ENCODE measurements at regions not wholly inside any gene's neighbourhood (a gene's known extent, or its start where the extent isn't known, plus 50 kb on each side); places are given as distances from the start of the nearest gene placed in this dataset.
A peak's percentile ranks its signal among the peaks of the same experiment; 100 is the strongest.

DNA sequence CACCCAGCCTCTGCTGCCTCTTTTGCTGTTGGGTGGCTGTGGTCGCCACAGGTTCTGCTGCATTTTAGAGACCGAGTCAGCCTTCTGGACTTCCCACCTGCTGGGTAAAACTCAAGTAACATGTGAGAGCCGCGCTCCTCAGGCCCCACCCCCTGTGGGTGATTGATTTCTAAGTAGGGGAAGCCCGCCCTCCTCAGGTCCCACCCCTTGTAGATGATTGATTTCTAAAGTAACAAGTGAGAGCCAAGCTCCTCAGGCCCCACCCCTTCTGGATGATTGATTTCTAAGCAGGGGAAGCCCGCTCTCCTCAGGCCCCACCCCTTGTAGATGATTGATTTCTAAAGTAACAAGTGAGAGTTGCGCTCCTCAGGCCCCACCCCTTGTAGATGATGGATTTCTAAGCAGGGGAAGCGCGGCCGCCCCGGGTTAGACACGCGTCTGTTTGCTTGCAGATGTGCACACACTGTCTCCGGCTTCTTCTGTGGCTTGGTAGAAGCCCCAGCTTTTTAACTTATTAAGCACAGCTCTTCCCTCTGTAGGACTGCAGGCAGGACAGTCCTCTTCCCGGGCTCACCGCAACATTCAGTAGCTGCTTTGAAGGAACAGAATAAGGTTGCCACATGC, 83.4 kb downstream of the FAM43A start:
- peak; percentile 71 to 85 for DNase-seq (ENCODE audit: low read depth in 2 of 2)

DNA sequence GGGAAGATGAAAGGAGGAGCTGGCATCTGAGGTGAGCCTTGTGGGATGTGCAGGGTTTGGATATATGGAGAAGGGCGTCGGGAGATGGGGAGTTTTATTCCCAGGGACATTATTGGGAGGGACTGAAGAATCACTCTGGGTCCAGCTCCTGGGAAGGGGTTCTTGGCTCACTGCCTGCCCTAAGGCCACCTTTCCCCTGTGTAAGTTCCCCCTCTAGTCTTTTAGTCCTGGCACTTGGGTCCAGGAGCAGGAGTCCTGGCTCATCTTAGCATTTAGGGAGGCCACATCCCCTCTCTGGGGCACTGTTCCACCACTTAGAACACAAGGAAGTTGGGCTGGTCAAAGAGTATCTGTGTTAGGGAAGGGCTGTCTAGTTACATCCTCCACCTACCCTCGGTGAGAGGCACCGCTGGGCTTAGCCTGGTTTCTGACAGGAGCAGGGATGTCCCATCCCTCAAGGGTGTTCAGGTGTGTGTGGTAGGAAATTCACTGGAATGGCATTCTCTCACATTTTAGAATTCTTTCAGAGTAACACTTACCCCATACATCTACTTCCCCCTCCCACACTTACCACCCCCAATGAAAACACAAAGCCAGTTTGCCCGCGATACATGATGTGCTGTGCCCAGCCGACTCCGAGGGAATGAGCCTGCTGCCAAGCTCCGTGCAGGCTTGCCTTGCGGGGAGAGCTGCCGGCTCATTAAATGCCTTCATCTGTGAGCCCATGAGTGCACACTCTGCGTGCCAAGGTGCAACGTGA, 86.7 kb downstream of the FAM43A start:
- DNase-seq (ENCODE audit: low read depth in 2 of 2): no peak

DNA sequence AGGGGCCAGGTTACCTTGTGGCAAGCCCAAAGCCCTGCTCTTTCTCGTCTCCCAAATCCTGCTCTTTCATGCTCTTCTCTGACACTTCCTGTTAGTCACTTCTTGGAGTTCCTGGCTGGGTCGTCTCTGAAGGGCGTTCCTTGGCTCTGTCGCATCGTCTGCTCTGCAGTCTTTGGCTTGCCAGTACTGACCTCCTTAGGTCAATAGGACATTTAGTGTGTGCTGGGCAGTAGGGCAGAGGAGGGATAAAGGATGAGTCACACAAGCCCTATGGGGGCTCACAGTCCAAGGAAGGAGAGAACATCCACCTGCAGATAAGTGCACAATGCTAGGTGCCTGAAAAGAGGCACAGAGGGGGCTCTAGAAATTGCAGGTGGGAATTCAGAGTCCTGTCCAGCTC, 87.5 kb downstream of the FAM43A start:
- no peak for DNase-seq (ENCODE audit: low read depth in 2 of 2)

DNA sequence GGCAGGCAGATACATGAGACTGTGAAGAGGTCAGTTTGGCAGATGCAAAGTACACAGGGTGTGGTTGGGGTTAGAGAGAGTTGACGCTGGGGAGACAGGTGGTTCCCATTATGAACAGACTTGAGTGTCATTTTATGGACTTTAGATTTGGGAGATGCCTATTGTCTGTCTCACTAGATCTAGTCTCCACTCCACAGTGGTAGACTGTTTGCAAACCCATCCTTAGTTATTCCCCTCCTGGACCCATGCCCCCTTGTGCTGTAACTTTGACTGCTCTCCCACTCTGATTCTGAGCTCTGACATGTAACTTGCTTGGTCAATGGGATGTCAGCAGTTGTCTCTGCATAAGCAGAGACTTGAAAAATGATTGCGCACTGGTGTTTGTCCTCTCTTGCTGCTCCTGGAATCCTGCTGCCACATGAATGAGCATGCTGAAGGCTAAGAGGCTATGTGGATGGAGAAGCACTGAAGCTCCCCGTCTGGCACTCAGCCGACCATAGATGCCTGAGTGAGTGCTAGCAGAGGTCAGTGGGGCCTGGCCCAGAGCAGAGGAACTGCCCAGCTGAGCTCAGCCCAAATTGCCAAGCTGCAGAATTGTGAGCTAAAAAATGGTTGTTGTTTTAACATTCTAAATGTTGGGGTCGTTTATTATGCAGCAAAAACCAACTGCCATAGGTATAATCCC, 88.2 kb downstream of the FAM43A start:
- DNase-seq (ENCODE audit: low read depth in 2 of 2): no peak

DNA sequence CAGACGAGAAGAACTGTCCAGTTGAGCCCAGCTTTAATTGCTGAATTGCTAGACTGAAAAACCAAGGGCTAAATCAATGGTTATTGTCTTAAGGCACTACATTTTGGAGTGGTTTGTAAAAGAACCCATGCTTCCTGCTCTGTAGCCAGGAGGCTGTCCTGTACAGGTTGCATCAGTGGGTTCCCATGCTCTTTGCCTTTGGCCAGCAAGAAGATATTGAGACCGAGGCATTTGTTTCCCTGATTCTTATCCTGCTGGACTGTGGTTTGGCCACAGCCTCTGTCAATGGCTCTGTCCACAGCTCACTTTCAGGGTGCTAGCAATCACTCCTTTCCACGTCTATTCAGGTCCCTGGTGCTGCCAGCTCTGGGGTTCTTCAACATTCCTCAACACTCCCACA, 89.6 kb downstream of the FAM43A start:
- DNase-seq (ENCODE audit: low read depth in 2 of 2): no peak

DNA sequence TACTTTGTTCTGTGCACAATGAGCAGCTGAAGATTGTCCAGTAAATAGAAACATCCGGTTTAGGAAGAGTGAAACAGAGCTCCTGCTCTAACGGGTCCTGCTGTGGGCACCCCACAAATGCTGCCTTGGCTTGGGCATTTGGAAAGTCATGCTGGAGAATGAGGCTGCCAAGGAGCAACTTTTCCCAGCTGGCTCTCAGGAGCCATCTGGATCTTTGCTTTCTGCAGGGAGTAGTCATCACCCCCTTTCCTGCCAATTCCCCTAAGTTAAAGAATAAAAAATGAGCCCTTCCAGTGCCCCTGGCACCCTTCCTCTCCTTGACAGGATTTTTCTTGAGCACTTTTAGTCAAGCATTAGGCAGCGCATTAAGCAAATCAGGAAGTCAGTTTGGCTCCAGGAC, 90.0 kb downstream of the FAM43A start:
- DNase-seq (ENCODE audit: low read depth in 2 of 2): no peak

DNA sequence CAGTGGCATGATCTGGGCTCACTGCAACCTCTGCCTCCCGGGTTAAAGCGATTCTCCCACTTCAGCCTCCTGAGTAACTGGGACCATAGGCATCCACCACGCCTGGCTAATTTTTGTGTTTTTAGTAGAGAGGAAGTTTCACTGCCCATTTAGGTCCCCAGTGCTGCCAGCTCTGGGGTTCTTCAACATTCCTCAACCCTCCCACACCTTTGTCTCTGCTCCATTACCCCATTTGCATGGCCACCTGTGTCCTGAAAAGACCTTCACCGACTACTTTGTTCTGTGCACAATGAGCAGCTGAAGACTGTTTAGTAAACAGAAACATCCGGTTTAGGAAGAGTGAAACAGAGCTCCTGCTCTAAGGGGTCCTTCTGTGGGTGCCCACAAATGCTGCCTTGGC, 92.0 kb downstream of the FAM43A start:
- DNase-seq (ENCODE audit: low read depth in 2 of 2): no peak

DNA sequence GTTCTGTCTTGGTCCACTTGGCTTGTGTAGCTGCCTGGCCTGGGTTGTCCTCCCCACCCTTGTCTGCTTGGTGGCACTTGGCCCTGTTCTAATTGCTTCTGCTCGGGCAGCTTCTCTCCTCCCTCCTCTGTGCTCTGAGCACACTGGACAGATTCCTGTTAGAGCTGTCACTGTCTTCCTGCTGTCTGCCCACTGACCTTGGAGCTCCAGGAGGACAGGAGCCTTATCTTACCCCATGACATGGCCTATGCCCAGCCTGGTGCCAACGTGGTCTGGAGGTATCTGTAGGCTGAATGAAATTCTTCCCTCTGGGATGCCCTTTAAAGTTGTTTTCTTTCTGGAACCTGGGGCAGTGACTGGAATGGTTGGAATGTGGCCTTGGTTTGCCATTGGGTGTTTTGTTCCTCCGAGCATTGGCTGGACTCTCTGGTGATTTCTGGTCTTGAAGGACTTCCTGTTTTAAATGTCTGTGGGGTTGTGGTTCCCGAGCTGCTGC, 94.1 kb downstream of the FAM43A start:
- DNase-seq (ENCODE audit: low read depth in 2 of 2): no peak

DNA sequence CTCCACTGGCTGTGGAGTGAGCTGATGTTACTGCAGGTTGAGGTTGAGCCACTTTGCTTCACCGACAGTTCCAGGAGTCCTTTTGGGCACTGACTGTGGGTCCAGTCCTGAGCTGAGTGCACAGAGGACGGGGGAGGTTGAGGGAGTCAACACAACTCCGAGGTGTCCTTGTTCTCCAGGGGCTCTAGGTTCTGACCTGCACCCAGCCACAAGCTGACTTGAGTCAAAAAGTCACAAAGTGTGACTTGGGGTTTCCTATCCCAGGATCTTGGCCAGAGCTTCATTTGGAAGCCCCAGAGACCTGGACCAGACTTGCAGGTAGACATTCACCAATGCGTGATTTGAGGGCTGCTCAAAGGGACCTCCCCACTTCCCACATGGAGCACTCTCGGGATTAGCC, 95.0 kb downstream of the FAM43A start:
- no peak for DNase-seq (ENCODE audit: low read depth in 2 of 2)

DNA sequence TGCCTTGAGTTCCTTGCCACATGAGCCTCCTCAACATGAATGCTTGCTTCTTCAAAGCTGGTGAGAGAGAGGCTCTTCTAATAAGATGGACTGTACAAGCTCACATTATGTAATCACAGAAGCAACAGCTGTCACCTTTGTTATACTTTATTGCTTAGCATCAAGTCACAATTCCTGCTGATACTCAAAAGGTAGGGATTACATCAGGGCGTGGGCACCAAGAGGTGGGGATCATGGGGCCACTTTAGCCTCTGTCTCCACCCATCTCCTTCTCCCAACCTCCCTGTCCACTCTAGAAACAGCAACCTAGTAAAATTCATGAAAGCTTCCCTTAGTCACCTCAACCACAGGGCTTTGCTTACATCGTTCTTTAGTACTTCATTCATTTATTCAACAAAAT, 95.9 kb downstream of the FAM43A start:
- DNase-seq (ENCODE audit: low read depth in 2 of 2): no peak

DNA sequence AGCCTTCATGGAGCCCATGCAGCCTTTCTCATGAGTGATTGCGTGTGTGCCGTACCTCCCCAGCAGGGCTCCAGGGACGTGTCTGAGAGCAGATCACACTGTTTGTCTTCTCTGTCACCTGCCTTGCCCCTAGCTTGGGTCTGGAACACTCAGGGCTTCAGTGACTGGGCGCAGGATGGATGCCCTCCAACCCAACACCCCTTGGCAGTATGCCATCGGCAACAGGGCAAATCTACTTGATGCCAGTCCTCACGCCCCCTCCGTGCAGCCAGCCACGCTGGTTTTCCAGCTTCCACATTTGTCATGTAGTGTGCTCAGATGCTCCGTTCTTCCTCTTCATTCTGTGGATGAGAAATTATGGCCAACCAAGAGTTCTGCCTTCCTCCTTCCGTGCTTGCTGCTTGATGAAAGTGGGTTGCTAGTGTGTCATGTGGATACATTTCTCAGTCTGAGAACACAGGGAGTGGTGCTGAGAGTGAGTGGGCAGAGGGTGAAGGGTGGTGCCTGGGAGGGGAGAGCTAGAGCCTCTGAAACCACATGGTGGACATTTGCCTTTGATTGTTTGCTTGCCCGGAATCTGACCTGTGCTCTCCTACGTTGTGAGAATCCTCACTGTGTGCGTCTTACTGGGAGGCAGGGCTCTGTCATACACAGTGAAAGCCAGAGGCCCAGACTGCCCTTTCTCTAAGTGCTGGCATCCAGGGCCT, 97.2 kb downstream of the FAM43A start:
- DNase-seq (ENCODE audit: low read depth in 2 of 2): no peak

DNA sequence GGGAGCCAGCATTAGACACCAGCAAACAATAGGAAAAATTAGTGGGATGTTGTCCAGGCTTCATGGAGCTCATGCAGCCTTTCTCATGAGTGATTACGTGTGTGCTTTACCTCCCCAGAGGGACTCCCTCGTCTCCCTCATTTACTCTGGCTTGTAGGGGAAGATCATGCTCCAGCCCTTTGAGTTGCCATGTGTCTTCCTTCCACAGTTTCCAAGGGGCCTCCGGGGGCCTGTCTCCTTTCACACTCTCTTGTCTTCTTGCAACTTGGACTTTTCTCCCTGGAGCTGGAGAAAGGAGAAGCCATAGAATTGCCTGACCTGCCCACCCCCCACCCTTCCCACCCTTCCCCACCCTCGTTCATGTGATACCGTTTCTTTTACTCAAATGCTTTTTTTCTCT, 98.7 kb downstream of the FAM43A start:
- DNase-seq (ENCODE audit: low read depth in 2 of 2): no peak

DNA sequence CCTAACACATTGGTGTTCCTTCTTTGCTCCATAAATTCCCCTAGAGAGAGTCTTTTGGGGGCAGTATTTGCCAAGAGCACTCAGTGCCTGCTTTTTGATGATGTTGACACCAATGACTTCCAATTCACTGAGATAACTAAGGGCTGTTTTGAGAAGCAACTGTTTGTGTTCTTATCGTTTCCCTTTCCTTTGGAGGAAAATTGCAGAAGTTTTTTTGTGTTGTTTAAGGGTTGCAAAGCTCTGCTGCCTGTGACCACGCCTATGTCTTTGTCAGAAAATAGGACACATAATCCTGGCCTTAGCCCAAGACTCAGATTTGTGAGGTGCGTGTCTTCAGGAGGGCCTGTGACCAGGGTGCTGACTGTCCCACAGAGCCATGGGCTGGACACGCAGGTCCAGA, 99.6 kb downstream of the FAM43A start:
- DNase-seq (ENCODE audit: low read depth in 2 of 2): no peak

DNA sequence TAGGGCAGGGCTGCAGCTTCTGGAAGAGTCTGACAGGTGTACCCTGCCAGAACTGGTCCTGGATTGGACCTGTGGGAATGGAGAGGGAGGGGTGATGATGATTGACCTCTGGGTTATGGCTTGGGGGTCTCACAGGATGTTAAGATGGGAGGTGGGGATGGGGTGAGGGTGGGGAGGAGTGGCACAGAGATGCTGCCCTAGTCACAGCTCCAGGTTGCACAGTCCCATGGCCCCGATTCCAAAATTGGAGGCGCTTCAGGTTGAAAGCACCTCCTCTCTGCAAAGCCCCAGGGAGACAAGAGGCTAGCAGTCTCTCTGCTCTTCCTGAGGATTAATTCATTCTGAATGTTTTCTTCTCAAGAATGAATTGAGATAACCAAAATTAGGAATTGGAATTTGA, 101.4 kb downstream of the FAM43A start:
- no peak for DNase-seq (ENCODE audit: low read depth in 2 of 2)

DNA sequence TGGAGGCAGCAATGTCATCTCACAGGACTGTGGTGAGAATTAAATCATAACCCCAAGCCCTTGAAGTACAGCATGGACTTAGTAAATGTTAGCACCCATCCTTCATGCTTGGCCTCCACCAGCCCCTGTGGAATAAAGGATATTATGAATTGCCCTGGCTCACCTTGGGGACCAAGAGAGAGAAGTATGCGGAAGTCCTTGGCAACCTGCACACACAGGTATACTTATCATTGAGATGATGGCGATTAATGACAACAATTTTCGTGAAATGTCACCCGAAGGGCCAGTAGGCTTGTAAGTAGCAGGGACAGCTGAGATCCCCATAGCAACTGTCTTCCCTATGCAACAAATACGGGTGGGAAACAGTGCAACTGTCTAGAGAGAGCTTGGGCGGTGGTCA, 102.0 kb downstream of the FAM43A start:
- DNase-seq (ENCODE audit: low read depth in 2 of 2): no peak

DNA sequence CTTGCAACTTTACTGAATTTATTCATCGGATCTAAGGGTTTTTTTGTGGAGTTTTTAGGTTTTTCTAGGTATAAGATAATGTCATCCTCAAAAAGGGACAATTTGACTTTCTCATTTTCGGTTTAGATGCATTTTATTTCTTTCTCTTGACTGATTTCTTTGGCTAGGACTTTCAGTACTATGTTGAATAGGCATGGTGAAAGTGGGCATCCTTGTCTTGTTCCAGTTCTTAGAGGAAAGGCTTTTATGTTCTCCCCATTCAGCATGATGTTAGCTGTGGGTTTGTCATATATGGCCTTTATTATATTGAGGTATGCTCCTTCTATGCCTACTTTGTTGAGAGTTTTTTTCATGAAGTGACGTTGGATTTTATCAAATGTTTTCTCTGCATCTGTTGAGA, 106.7 kb downstream of the FAM43A start:
- DNase-seq (ENCODE audit: low read depth in 2 of 2): no peak

DNA sequence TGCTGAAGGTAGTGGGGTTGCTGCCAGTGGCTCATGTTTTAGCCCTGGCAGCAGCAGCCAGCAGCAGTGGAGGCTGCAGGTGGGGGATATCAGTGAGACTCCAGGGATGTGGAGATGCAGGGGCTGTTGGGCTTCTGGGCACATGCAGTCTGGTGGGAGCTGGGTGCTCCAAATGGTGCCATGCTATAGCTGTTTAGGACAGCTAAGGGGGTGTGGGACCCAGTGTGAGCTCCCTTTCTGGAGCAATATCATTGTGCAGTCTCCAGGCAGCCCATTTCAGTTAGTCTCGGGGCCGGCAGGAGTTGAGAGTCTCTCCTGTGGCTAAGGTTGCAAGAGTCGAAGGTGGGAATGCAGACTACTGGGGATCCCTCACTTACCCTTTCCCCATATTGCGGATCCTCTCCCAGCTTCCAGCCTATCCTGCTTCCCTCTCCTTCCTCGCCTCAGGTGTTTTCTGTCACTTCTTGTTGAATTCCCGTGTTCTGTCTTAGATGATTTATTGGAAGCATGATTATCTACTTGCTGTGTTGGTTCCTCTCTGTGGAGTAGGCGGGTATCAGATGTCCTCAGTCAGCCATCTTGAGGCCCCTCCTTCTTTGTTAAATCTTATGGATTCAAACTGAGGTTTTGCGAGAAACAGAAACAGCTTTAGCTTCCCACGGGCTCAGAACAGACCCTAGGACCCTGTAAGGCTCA, 112.0 kb downstream of the FAM43A start:
- DNase-seq (ENCODE audit: low read depth in 2 of 2): no peak

DNA sequence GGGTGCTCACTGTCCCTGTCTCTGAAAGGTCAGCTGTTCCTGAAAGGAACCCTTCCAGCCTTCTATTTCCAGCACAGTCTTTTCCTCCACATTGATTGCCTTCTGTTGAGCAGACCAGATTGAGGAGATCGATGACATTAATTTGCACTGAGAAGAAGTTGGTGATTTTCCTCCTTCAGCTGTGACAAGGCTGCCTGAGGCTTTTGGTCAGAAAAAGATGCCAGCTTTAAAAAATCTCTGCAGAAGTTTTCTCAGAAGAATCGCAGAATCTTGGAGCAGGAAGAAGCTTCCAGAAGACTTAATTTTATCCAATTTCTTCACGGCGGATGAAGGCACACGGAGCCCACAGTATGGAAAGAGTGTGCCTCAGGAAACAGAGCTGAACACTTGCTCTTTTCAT, 112.8 kb downstream of the FAM43A start:
- DNase-seq (ENCODE audit: low read depth in 2 of 2): no peak

DNA sequence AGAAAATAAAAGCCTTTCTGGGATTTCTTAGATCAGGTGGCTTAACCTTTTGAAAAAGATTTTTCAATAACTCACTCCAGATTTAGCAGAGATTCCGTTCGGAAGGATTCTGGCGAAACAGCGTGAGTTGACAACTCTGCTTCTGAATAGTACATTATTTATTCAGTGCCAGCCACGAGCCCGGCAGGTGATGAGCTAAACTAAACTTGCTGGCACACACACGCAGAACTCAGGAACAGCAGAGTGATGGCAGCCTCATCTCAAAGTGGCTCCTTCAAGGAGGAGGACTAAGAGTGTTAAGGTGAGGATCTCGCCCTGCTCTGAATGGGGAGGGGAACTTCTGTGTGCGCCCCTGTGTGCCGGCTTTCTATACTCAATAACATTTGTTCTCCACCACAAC, 114.3 kb downstream of the FAM43A start:
- no peak for DNase-seq (ENCODE audit: low read depth in 2 of 2)

DNA sequence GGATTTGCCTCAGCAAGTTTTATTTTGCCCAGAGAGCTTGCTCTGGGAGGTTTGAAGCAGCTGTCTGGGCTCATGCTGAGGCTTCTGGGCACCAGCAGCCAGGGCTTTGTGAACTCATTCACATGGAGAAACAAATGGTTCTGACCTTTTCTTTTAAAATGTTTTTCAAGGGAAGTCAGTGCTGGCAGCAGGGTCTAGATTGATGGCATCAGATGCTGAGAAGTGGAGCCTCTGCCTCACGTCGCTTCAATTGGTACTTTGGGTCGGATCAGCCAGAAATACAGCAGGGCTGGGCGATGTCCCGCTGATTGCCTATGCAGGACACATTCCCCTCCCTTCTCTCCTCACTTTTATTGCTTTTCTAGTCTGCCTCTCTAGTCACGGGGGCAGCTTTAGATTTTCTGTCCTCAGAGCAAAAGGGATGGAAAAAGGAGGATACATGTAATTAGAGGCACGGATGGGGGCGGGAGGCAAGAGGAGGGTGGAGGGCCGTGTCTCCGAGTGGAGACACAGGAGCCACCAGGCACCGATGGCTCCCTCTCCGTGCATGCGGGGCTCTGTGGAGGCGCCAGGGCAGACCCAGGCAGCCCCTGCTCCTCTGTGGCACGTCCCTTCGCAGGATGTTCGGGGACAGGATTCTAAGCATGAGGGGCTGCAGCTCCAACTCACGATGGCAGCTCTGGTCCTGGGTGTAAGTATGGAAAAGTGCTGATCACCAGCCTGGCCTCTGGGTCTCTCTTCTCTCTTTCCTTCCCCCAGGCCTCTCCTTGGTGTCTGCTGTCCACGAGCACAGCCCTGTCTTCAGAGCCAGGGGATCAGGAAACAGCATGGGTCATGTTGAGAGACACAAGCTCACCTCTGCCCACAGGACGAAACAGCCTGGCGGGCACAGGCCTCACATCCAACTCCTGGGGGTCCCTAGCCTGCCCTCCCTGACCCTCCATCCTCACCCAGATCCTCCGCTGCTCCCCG, 116.1 kb downstream of the FAM43A start:
- DNase-seq (ENCODE audit: low read depth in 2 of 2): no peak

DNA sequence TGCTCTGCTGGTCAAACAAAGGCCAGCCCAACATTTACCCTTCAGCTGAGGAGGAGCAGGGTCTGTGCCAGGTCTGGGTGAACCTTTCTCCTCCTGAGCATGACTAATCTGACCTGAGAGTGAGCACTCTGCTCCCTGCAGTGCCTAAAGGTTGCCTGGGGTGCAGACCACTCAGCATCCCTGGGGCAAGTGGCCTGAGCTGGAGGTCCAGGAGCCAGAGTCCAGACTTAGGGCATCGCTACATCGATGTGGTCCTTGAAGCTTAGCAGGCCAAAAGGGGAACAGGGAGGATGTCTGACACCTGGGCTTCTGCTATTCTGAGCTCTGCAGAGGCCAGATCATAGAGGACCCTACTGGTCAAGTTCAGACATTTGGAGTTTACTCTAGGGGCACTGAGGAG, 119.1 kb downstream of the FAM43A start:
- DNase-seq (ENCODE audit: low read depth in 2 of 2): no peak

All from stimulated activated CD8-positive, alpha-beta memory T cell treated with anti-CD3 and anti-CD28 coated beads, Interleukin-2, amount 100 ng/mL, for 48 hours (primary cell).